ENCODE measurements at regions not wholly inside any gene's neighbourhood (a gene's known extent, or its start where the extent isn't known, plus 50 kb on each side); places are given as distances from the start of the nearest gene placed in this dataset.

DNA sequence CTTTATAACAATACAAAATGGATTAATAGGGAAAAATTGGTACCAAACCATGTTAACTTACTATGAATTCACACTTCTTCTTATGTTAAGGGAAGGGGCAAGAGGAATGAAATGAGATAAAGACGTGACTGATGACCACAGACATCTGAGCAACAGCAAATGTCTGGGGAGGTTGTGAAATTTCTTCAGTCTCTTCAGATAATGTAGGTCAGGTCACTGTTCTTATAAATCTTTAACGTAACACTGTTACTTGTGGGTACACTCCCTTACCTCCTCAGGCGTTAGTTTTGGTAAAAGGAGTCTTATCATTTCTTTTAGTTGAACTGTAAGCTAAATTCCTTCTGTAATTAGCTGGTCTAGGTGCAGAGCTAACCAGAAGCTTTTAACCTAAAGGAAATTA, 405.0 kb upstream of the LRFN5 start:
- TF ChIP-seq, protein P1, sequence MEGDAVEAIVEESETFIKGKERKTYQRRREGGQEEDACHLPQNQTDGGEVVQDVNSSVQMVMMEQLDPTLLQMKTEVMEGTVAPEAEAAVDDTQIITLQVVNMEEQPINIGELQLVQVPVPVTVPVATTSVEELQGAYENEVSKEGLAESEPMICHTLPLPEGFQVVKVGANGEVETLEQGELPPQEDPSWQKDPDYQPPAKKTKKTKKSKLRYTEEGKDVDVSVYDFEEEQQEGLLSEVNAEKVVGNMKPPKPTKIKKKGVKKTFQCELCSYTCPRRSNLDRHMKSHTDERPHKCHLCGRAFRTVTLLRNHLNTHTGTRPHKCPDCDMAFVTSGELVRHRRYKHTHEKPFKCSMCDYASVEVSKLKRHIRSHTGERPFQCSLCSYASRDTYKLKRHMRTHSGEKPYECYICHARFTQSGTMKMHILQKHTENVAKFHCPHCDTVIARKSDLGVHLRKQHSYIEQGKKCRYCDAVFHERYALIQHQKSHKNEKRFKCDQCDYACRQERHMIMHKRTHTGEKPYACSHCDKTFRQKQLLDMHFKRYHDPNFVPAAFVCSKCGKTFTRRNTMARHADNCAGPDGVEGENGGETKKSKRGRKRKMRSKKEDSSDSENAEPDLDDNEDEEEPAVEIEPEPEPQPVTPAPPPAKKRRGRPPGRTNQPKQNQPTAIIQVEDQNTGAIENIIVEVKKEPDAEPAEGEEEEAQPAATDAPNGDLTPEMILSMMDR (IDR thresholded peaks at IDR 0.05), result no peak
- TF ChIP-seq POLR2A (IDR thresholded peaks at IDR 0.05), result no peak
- no peak for TF ChIP-seq EP300 (IDR thresholded peaks at IDR 0.05)
- no peak for TF ChIP-seq POLR2AphosphoS5 (IDR thresholded peaks at IDR 0.05)

Data from stomach (tissue), 4 donors.